ENCODE measurements at regions not wholly inside any gene's neighbourhood (a gene's known extent, or its start where the extent isn't known, plus 50 kb on each side); places are given as distances from the start of the nearest gene placed in this dataset.

GRCh38 chr1:226466296-226466695, 58.4 kb upstream of the PARP1 start:
- TF ChIP-seq POLR2AphosphoS5 (IDR thresholded peaks at IDR 0.05; ENCODE audit: low read depth) (no peak), CTCF (IDR thresholded peaks at IDR 0.05; ENCODE audit: insufficient read depth, low read length) (no peak), SPI1 (IDR thresholded peaks at IDR 0.05; ENCODE audit: borderline replicate concordance, low read depth) (no peak)
- TF ChIP-seq, protein P1, sequence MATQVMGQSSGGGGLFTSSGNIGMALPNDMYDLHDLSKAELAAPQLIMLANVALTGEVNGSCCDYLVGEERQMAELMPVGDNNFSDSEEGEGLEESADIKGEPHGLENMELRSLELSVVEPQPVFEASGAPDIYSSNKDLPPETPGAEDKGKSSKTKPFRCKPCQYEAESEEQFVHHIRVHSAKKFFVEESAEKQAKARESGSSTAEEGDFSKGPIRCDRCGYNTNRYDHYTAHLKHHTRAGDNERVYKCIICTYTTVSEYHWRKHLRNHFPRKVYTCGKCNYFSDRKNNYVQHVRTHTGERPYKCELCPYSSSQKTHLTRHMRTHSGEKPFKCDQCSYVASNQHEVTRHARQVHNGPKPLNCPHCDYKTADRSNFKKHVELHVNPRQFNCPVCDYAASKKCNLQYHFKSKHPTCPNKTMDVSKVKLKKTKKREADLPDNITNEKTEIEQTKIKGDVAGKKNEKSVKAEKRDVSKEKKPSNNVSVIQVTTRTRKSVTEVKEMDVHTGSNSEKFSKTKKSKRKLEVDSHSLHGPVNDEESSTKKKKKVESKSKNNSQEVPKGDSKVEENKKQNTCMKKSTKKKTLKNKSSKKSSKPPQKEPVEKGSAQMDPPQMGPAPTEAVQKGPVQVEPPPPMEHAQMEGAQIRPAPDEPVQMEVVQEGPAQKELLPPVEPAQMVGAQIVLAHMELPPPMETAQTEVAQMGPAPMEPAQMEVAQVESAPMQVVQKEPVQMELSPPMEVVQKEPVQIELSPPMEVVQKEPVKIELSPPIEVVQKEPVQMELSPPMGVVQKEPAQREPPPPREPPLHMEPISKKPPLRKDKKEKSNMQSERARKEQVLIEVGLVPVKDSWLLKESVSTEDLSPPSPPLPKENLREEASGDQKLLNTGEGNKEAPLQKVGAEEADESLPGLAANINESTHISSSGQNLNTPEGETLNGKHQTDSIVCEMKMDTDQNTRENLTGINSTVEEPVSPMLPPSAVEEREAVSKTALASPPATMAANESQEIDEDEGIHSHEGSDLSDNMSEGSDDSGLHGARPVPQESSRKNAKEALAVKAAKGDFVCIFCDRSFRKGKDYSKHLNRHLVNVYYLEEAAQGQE (IDR thresholded peaks at IDR 0.05; ENCODE audit: insufficient replicate concordance, low read depth), result no peak

Data from HL-60 (cell line).